ENCODE measurements at regions not wholly inside any gene's neighbourhood (a gene's known extent, or its start where the extent isn't known, plus 50 kb on each side); places are given as distances from the start of the nearest gene placed in this dataset.

GRCh38 chr14:101196051-101196712, 292.7 kb upstream of the RTL1 start:
- DNase-seq: no peak

- DNase-seq: no peak
Observed at GRCh38 chr14:101196795-101197590, 293.5 kb upstream of the RTL1 start.

- DNase-seq: no peak
Observed at GRCh38 chr14:101197595-101198397, 294.3 kb upstream of the RTL1 start.

GRCh38 chr14:101198398-101199027, 295.0 kb upstream of the RTL1 start:
- DNase-seq: no peak

GRCh38 chr14:101199028-101199770, 295.7 kb upstream of the RTL1 start:
- no peak for DNase-seq

GRCh38 chr14:101200008-101200649, 296.6 kb upstream of the RTL1 start:
- DNase-seq: no peak

- no peak for DNase-seq
Observed at GRCh38 chr14:101200650-101201516, 297.4 kb upstream of the RTL1 start.

- no peak for DNase-seq
Observed at GRCh38 chr14:101201535-101202151, 298.1 kb upstream of the RTL1 start.

GRCh38 chr14:101202627-101203404, 299.3 kb upstream of the RTL1 start:
- no peak for DNase-seq

- no peak for DNase-seq
Observed at GRCh38 chr14:101206556-101206955, 303.0 kb upstream of the RTL1 start.

GRCh38 chr14:101207041-101207440, 303.5 kb upstream of the RTL1 start:
- no peak for DNase-seq

- no peak for DNase-seq
Observed at GRCh38 chr14:101207897-101208296, 304.4 kb upstream of the RTL1 start.

GRCh38 chr14:101209594-101209993, 306.1 kb upstream of the RTL1 start:
- DNase-seq: no peak

GRCh38 chr14:101215266-101215665, 311.7 kb upstream of the RTL1 start:
- DNase-seq: no peak

- DNase-seq: no peak
Observed at GRCh38 chr14:101215927-101216326, 312.4 kb upstream of the RTL1 start.

GRCh38 chr14:101216366-101217079, 313.0 kb upstream of the RTL1 start:
- DNase-seq: no peak

GRCh38 chr14:101217080-101217463, 313.6 kb upstream of the RTL1 start:
- DNase-seq: no peak

- DNase-seq: no peak
Observed at GRCh38 chr14:101217616-101218371, 314.3 kb upstream of the RTL1 start.

Data from fibroblast of skin of back (primary cell).